ENCODE measurements at regions not wholly inside any gene's neighbourhood (a gene's known extent, or its start where the extent isn't known, plus 50 kb on each side); places are given as distances from the start of the nearest gene placed in this dataset.

GRCh38 chr5:142446960-142447279 is 122.1 kb upstream of the SPRY4 start:
- no peaks in the 10 kb centered on the region for H3K27me3 ChIP-seq (replicated peaks; ENCODE audit: control insufficient read depth, insufficient read depth, low read length)
- no peak for DNase-seq
- Mint-ChIP-seq H3K27ac (ENCODE audit: unreplicated experiment) (peak overlapping the region; percentile 30), H3K9me3 (ENCODE audit: unreplicated experiment) (peaks cover 15% of the 10 kb centered on the region), H3K4me3 (ENCODE audit: unreplicated experiment) (no peak overlapping the region), H3K4me1 (ENCODE audit: low read depth, unreplicated experiment) (peaks cover 8% of the 10 kb centered on the region), H3K27me3 (ENCODE audit: insufficient read depth, unreplicated experiment) (no peaks in the 10 kb centered on the region), H3K36me3 (ENCODE audit: insufficient read depth, unreplicated experiment) (no peaks in the 10 kb centered on the region)
- 0 out of 2 replicates have a peak, but pooled peaks cover 2% of the 10 kb centered on the region for H3K9me3 ChIP-seq
- POLR2A ChIA-PET, result no interaction called here
- H3K36me3 ChIP-seq (ENCODE audit: control insufficient read depth, insufficient read depth, low read length), result no peaks in the 10 kb centered on the region
- BruUV-seq (replicated peaks), result no TSS peak
- CTCF ChIA-PET, result no interaction called here
- intact Hi-C loops (cut with micrococcal nuclease; ENCODE audit: unreplicated experiment), result no loop called here
- TF ChIP-seq CTCF (IDR thresholded peaks at IDR 0.05; ENCODE audit: insufficient read depth in 1 of 2, low read depth in 1 of 2, low read length in 1 of 2, severe bottlenecking in 1 of 2, unreplicated experiment in 1 of 2), result no peak
- H3K4me1 ChIP-seq, result peaks cover 19% of the 10 kb centered on the region
- no peak overlapping the region for H3K4me3 ChIP-seq (ENCODE audit: low read depth, low read length)

- Mint-ChIP-seq H3K36me3 (ENCODE audit: insufficient read depth, unreplicated experiment) (no peaks in the 10 kb centered on the region), H3K4me3 (ENCODE audit: unreplicated experiment) (no peak overlapping the region), H3K4me1 (ENCODE audit: low read depth, unreplicated experiment) (peaks cover 8% of the 10 kb centered on the region), H3K27ac (ENCODE audit: unreplicated experiment) (peak overlapping the region; percentile 30), H3K9me3 (ENCODE audit: unreplicated experiment) (peaks cover 15% of the 10 kb centered on the region), H3K27me3 (ENCODE audit: insufficient read depth, unreplicated experiment) (no peaks in the 10 kb centered on the region)
- POLR2A ChIA-PET, result no interaction called here
- BruUV-seq (replicated peaks), result no TSS peak
- H3K9me3 ChIP-seq, result 0 out of 2 replicates have a peak, but pooled peaks cover 2% of the 10 kb centered on the region
- peaks cover 19% of the 10 kb centered on the region for H3K4me1 ChIP-seq
- H3K36me3 ChIP-seq (ENCODE audit: control insufficient read depth, insufficient read depth, low read length), result no peaks in the 10 kb centered on the region
- no peak overlapping the region for H3K4me3 ChIP-seq (ENCODE audit: low read depth, low read length)
- no peaks in the 10 kb centered on the region for H3K27me3 ChIP-seq (replicated peaks; ENCODE audit: control insufficient read depth, insufficient read depth, low read length)
- no peak for DNase-seq
- intact Hi-C loops (cut with micrococcal nuclease; ENCODE audit: unreplicated experiment), result no loop called here
- CTCF ChIA-PET, result no interaction called here
- no peak for TF ChIP-seq CTCF (IDR thresholded peaks at IDR 0.05; ENCODE audit: insufficient read depth in 1 of 2, low read depth in 1 of 2, low read length in 1 of 2, severe bottlenecking in 1 of 2, unreplicated experiment in 1 of 2)
Observed at GRCh38 chr5:142446131-142446959, 121.5 kb upstream of the SPRY4 start.

- H3K4me1 Mint-ChIP-seq (ENCODE audit: low read depth, unreplicated experiment), result peaks cover 8% of the 10 kb centered on the region
- no peak overlapping the region for H3K4me3 Mint-ChIP-seq (ENCODE audit: unreplicated experiment)
- 0 out of 2 replicates have a peak, but pooled peaks cover 2% of the 10 kb centered on the region for H3K9me3 ChIP-seq
- no TSS peak for BruUV-seq (replicated peaks)
- peaks cover 19% of the 10 kb centered on the region for H3K4me1 ChIP-seq
- ChIA-PET CTCF (no interaction called here), POLR2A (no interaction called here)
- no peak overlapping the region for H3K27ac Mint-ChIP-seq (ENCODE audit: unreplicated experiment)
- H3K4me3 ChIP-seq (ENCODE audit: low read depth, low read length), result no peak overlapping the region
- no peaks in the 10 kb centered on the region for H3K36me3 Mint-ChIP-seq (ENCODE audit: insufficient read depth, unreplicated experiment)
- DNase-seq, result no peak
- intact Hi-C loops (cut with micrococcal nuclease; ENCODE audit: unreplicated experiment), result loop anchor here (2.0 kb wide), 1 partner anchor 104 kb away; no protein-coding TSS in a partner anchor
- no peaks in the 10 kb centered on the region for H3K27me3 Mint-ChIP-seq (ENCODE audit: insufficient read depth, unreplicated experiment)
- no peak for TF ChIP-seq CTCF (IDR thresholded peaks at IDR 0.05; ENCODE audit: insufficient read depth in 1 of 2, low read depth in 1 of 2, low read length in 1 of 2, severe bottlenecking in 1 of 2, unreplicated experiment in 1 of 2)
- no peaks in the 10 kb centered on the region for H3K36me3 ChIP-seq (ENCODE audit: control insufficient read depth, insufficient read depth, low read length)
- peaks cover 6% of the 10 kb centered on the region for H3K9me3 Mint-ChIP-seq (ENCODE audit: unreplicated experiment)
- no peaks in the 10 kb centered on the region for H3K27me3 ChIP-seq (replicated peaks; ENCODE audit: control insufficient read depth, insufficient read depth, low read length)
Observed at GRCh38 chr5:142445266-142445665, 120.4 kb upstream of the SPRY4 start.
